ENCODE measurements at regions not wholly inside any gene's neighbourhood (a gene's known extent, or its start where the extent isn't known, plus 50 kb on each side); places are given as distances from the start of the nearest gene placed in this dataset.

DNA sequence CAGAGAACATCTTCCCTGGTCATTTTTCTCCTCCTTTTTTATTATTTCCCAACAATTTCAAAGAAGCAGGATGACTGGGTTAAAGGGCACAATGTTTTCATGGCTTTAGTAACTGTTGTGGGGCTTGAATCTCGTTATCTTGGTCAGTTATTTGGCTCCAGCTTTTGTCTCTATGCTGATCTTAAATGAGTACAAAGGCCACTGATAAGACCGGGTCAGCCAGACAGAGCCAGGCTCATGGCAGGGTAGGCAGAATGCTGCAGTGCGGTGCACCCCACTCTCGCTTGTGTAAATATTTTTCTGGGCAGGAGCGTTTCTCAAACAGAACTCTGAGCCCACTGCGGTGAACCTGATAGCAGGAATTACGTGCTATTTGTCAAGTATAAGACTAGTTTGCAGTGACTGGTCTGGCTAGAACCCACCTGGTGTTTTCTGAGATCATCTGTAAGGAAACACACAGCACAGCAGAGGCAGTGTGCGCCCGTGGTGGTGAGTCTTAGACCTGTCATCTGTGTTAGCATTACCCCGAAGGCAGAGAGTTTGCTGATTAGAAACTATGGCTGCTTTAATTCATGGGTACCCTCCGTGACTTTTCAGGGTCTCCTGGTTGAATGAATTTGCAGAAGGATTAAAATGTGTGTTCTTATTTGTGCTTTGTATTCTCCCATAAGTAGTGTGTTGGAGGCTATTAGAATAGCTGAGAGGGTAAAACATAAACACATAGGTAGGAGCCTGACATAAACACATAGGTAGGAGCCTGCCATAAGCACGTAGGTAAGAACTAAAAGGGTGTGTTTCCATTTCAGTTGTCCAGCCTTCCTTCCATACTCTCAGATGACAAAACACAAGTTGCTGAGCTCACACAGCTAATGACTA, 158.6 kb upstream of the DMRT1 start (continued):
- peak; percentile 72; the same call in 1 of the 2 replicates for TF ChIP-seq ZNF431 (CRISPR knock-in tag; IDR thresholded peaks at IDR 0.05; ENCODE audit: borderline replicate concordance, low read depth)
- TF ChIP-seq, protein P1, sequence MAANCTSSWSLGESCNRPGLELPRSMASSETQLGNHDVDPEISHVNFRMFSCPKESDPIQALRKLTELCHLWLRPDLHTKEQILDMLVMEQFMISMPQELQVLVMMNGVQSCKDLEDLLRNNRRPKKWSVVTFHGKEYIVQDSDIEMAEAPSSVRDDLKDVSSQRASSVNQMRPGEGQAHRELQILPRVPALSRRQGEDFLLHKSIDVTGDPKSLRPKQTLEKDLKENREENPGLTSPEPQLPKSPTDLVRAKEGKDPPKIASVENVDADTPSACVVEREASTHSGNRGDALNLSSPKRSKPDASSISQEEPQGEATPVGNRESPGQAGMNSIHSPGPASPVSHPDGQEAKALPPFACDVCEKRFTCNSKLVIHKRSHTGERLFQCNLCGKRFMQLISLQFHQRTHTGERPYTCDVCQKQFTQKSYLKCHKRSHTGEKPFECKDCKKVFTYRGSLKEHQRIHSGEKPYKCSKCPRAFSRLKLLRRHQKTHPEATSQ (CRISPR knock-in tag; IDR thresholded peaks at IDR 0.05; ENCODE audit: borderline replicate concordance): peak; percentile 62; the same call in 1 of the 2 replicates
- no peak for TF ChIP-seq ZNF496 (CRISPR knock-in tag; IDR thresholded peaks at IDR 0.05; ENCODE audit: insufficient replicate concordance)
- peak; percentile 93 for TF ChIP-seq FOXA3 (CRISPR knock-in tag; IDR thresholded peaks at IDR 0.05)
- TF ChIP-seq, protein P2, sequence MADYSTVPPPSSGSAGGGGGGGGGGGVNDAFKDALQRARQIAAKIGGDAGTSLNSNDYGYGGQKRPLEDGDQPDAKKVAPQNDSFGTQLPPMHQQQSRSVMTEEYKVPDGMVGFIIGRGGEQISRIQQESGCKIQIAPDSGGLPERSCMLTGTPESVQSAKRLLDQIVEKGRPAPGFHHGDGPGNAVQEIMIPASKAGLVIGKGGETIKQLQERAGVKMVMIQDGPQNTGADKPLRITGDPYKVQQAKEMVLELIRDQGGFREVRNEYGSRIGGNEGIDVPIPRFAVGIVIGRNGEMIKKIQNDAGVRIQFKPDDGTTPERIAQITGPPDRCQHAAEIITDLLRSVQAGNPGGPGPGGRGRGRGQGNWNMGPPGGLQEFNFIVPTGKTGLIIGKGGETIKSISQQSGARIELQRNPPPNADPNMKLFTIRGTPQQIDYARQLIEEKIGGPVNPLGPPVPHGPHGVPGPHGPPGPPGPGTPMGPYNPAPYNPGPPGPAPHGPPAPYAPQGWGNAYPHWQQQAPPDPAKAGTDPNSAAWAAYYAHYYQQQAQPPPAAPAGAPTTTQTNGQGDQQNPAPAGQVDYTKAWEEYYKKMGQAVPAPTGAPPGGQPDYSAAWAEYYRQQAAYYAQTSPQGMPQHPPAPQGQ (CRISPR knock-in tag; IDR thresholded peaks at IDR 0.05; ENCODE audit: borderline replicate concordance): no peak
- TF ChIP-seq, protein P3, sequence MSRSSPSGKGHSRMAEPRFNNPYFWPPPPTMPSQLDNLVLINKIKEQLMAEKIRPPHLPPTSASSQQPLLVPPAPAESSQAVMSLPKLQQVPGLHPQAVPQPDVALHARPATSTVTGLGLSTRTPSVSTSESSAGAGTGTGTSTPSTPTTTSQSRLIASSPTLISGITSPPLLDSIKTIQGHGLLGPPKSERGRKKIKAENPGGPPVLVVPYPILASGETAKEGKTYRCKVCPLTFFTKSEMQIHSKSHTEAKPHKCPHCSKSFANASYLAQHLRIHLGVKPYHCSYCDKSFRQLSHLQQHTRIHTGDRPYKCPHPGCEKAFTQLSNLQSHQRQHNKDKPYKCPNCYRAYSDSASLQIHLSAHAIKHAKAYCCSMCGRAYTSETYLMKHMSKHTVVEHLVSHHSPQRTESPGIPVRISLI (CRISPR knock-in tag; IDR thresholded peaks at IDR 0.05; ENCODE audit: borderline replicate concordance): peak; percentile 54; the same call in 1 of the 2 replicates
- TF ChIP-seq CENPX (CRISPR knock-in tag; IDR thresholded peaks at IDR 0.05): no peak
- peak; percentile 68; the same call in 1 of the 2 replicates for TF ChIP-seq JUN (CRISPR knock-in tag; IDR thresholded peaks at IDR 0.05)
- TF ChIP-seq DMAP1 (CRISPR knock-in tag; IDR thresholded peaks at IDR 0.05): peak; percentile 54; the same call in 1 of the 2 replicates
- TF ChIP-seq, protein P4, sequence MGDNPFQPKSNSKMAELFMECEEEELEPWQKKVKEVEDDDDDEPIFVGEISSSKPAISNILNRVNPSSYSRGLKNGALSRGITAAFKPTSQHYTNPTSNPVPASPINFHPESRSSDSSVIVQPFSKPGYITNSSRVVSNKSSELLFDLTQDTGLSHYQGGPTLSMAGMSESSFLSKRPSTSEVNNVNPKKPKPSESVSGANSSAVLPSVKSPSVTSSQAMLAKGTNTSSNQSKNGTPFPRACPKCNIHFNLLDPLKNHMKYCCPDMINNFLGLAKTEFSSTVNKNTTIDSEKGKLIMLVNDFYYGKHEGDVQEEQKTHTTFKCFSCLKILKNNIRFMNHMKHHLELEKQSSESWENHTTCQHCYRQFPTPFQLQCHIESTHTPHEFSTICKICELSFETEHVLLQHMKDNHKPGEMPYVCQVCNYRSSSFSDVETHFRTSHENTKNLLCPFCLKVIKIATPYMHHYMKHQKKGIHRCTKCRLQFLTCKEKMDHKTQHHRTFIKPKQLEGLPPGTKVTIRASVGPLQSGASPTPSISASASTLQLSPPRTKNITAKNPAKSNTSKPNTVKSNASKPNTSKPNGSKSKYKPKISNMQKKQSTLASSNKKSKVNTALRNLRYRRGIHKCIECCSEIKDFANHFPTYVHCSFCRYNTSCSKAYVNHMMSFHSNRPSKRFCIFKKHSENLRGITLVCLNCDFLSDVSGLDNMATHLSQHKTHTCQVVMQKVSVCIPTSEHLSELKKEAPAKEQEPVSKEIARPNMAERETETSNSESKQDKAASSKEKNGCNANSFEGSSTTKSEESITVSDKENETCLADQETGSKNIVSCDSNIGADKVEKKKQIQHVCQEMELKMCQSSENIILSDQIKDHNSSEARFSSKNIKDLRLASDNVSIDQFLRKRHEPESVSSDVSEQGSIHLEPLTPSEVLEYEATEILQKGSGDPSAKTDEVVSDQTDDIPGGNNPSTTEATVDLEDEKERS (CRISPR knock-in tag; IDR thresholded peaks at IDR 0.05): 0 out of 2 replicates have a peak, but pooled peaks have one; percentile 19
- TF ChIP-seq, protein P5, sequence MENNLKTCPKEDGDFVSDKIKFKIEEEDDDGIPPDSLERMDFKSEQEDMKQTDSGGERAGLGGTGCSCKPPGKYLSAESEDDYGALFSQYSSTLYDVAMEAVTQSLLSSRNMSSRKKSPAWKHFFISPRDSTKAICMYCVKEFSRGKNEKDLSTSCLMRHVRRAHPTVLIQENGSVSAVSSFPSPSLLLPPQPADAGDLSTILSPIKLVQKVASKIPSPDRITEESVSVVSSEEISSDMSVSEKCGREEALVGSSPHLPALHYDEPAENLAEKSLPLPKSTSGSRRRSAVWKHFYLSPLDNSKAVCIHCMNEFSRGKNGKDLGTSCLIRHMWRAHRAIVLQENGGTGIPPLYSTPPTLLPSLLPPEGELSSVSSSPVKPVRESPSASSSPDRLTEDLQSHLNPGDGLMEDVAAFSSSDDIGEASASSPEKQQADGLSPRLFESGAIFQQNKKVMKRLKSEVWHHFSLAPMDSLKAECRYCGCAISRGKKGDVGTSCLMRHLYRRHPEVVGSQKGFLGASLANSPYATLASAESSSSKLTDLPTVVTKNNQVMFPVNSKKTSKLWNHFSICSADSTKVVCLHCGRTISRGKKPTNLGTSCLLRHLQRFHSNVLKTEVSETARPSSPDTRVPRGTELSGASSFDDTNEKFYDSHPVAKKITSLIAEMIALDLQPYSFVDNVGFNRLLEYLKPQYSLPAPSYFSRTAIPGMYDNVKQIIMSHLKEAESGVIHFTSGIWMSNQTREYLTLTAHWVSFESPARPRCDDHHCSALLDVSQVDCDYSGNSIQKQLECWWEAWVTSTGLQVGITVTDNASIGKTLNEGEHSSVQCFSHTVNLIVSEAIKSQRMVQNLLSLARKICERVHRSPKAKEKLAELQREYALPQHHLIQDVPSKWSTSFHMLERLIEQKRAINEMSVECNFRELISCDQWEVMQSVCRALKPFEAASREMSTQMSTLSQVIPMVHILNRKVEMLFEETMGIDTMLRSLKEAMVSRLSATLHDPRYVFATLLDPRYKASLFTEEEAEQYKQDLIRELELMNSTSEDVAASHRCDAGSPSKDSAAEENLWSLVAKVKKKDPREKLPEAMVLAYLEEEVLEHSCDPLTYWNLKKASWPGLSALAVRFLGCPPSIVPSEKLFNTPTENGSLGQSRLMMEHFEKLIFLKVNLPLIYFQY (CRISPR knock-in tag; IDR thresholded peaks at IDR 0.05; ENCODE audit: borderline replicate concordance): peak; percentile 93
- TF ChIP-seq SMAD9 (CRISPR knock-in tag; IDR thresholded peaks at IDR 0.05): no peak

Measured in HepG2 (cell line).